Middle frontal gyrus (tissue), 1 donor: ENCODE measurements at regions not wholly inside any gene's neighbourhood (a gene's known extent, or its start where the extent isn't known, plus 50 kb on each side); places are given as distances from the start of the nearest gene placed in this dataset.

Experiments used
- DNase-seq: peaks from one replicate; pipeline ENCODE4 v3.0.0-alpha.2; 2015; ENCODE audit warnings: low spot score; ENCODE audit errors: extremely low spot score

DNA sequence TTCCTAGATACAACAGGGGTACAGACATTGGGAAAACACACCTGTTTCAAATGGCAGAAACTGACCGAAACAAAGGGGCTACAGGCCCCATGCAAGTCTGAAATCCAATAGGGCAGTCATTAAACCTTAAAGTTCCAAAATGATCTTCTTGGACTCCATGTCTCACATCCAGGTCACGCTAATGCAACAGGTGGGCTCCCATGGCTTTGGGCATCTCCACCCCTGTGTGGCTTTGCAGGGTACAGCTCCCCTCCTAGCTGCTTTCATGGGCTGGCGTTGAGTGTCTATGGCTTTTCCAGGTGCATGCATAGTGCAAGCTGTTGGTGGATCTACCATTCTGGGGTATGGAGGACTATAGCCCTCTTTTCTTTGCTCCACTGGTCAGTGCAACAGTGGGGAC, 248.1 kb upstream of the RHOBTB1 start:
- DNase-seq, result no peak

- DNase-seq, result no peak
Observed at GRCh38 chr10:61189912-61190311, 245.9 kb upstream of the RHOBTB1 start.

DNA sequence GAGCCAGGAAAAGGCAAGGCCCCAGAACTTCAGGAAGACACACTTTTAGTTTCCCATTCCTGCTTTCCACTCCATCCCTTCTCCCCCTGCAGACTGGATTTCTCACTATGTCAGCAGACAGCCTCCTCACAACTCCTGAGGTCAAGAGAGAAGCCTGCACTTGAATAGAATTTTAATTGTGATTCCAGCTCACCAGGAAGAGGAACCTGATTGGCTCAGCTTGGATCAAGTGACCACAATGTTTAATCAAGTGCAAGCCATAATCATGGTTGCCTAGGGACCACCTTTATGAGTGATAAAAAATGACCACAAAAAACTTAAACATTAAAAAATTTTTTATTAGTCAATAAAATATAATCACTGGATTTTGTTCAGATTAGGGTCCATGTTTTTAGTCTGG, 244.7 kb upstream of the RHOBTB1 start:
- DNase-seq, result no peak

- no peak for DNase-seq
Observed at GRCh38 chr10:61188101-61188500, 244.1 kb upstream of the RHOBTB1 start.

DNA sequence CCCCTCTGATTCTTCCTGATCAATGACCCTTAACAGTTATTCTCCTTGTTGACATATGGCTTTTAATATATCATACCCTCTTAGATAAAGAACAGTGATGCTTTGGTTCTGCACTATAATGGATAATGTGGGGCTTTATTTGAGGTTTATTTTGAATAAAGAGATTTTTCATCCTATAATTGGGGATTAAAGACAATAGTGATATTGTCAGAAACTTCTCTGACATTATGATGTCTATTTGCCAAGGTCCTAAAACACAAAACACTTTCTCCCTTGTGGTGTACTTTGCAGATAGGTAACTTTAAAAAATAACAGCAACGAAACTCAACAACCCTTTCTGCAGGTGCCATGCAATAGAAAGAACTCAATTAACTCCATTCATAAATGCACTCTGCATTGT, 243.6 kb upstream of the RHOBTB1 start:
- no peak for DNase-seq

GRCh38 chr10:61186408-61186807, 242.4 kb upstream of the RHOBTB1 start:
- DNase-seq, result no peak

DNA sequence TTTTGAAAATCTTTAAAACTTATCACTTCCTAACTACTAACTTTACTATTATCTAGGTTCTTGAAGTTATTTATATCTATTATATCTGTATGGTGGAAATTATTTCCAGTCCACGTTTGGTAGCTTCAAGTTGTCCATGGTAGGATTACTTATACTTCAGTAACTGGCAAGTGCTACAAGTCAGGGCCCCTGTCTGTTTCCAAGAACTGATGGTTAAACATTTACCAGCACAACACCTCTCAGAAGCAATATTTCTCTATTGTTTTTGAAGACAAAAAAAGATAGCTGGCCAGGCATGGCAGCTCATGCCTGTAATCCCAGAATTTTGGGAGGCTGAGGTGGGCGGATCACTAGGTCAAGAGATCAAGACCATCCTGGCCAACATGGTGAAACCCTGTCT, 240.4 kb upstream of the RHOBTB1 start:
- no peak for DNase-seq

GRCh38 chr10:61183967-61184366, 240.0 kb upstream of the RHOBTB1 start:
- DNase-seq, result no peak

DNA sequence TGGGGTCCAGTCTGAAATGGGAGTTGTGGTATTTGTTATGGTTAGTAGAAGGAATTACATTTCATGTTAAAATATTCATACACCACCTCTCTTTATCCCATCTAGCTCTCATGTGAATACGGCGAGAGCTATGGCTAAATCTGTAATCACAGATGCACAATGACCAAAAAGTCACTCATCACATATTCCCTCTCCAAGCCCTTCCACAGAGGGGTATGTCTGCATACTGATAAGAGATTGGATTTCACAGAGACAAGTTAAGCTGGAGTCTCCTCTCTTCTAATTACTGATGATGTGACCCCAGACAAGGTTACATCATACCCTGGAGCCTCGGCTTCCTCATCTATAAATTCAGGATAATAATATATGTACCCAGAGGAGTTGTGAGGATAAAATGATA, 237.8 kb upstream of the RHOBTB1 start:
- DNase-seq, result no peak

GRCh38 chr10:61179771-61180170, 235.8 kb upstream of the RHOBTB1 start:
- DNase-seq, result no peak

DNA sequence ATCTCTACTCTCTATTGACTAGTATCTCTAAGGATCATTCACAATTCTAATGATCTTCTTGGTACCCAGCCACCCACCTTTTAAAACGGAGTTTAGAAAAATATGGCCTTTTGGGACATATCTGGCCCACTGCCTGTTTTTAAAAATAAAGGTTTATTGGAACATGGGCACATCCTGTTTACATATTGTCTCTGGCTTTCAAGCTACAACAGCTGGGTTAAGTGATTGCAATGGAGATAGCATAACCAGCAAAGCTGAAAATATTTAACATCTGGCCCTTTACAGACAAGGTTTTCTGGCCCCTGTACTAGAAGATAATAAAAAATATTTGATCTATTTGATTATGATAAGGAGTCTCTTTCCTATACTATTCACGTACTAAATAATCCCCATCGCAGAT, 232.4 kb upstream of the RHOBTB1 start:
- DNase-seq, result no peak

GRCh38 chr10:61175316-61175715, 231.3 kb upstream of the RHOBTB1 start:
- DNase-seq, result no peak

GRCh38 chr10:61173450-61173849, 229.5 kb upstream of the RHOBTB1 start:
- no peak for DNase-seq

DNA sequence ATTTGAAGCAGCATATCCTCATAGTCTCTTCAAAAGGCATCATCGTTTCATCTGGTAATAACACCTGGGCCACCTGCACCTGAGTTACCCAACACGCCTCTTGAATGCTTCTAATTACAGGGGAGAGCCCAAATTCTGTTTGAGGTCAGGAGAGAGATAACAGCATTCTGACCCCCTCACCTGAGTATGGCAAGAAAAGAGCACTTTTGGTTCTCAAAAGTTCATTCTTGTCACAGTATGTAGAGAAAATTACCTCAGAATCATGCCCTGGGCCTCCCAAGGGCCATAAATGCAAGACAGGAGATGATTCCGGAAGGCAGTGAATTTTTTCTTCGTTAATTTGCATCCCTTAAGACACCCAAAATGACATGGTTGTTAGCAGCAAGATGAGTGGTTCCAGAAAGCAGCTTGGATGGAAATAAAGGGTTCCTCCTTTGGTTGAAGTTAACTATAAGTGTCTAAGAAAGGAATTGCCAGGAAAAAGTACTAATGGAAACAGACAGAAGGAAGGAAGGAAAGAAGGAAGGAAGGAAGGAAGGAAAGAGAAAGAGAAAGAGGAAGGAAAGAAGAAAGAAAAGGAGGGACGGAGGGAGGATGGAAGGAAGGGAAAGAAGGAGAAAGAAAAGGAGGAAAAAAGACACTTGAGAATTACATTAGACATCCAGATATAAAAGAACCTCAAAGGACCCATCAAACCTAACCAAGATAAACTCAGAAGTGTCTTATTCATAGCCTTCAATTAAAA, 228.4 kb upstream of the RHOBTB1 start:
- DNase-seq, result no peak

GRCh38 chr10:61170594-61170993, 226.6 kb upstream of the RHOBTB1 start:
- DNase-seq, result no peak

- DNase-seq, result no peak
Observed at GRCh38 chr10:61169294-61169693, 225.3 kb upstream of the RHOBTB1 start.

- DNase-seq, result no peak
Observed at GRCh38 chr10:61166489-61166888, 222.5 kb upstream of the RHOBTB1 start.

DNA sequence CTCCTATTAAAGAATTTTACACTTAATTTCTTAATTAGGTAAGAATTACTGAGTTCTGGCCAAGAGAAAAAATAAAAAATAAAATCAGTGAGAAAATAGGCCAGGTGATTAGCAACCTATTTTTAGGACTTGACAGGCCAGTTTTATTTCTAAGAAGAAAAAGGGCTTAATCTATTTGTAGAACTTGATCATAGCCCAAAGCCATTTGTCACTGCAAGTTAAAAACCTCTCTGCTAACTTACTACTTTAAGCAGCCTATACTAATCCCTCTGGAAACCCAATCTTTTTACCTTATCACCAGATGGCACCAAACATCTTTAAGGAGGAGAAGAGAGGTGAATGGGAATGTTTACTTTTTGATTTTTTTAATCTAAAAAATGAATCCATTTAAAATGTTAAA, 222.1 kb upstream of the RHOBTB1 start:
- no peak for DNase-seq

DNA sequence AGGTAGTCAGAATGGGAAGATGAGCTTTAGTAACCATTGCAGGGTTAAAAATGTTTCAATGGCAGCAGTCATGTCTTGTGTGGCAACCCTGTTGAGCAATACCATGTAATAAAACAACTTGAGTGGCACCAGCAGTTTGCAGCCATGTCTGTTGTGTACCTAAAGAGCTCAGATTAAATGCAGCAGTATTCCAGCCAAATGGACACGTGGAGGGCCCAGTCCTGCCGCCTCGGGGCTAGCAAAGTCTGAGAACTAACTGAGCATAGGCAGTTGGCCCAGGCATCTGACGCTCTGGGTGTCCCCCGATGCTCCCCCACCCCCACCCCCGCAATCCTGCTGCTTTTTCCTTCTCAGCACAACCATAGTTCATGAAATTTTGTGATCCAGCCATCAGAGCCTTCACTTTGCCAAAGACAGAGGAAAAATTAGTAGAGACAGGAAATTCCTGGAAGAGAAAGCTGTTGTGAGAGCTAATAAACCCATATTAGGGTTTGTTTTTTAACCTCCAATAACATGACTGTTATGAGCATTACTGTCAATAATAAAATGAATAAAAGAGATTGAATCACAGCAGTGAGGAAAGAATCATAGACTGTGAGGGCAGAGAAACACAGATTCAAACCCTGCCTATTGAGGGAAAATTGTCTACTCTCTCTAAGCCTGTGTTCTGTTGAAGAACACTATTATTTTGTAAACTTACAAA, 220.6 kb upstream of the RHOBTB1 start:
- no peak for DNase-seq

DNA sequence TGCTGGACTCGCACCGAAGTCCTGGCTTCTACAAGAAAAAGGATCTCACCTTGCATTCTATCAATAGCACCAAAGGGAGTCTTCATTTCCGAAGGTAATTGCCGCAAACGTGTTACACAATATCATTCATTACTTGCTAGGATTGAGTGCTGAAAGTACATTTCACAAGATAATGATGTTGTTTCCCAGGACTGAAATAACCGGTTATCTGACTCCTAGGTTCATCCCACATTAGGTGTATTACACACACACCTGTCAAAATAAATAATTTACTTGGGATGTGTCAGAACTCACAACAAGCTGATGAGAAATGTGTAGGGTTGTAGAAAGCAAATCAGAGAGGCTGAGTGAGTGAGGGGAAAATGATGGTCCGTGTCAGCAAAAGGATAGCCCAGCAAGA, 219.4 kb upstream of the RHOBTB1 start:
- DNase-seq, result no peak

DNA sequence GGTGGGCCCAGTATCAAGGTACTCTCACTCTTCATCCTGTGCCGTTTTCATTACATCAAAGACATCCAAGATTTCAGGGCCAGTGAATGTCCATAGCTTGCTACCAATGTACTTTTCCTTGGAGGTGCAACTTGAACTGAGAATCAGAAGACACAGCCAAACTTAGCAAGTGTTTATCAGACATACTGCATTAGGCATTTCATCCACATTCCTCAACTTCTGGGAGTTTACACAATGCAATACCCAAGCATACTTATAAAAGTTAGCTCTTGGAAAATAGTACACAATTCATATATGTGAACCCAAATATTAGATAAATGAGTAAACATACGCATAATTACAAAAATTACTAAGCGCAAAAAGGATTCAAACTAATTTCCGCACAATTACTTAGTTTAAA, 216.3 kb upstream of the RHOBTB1 start:
- DNase-seq, result no peak

DNA sequence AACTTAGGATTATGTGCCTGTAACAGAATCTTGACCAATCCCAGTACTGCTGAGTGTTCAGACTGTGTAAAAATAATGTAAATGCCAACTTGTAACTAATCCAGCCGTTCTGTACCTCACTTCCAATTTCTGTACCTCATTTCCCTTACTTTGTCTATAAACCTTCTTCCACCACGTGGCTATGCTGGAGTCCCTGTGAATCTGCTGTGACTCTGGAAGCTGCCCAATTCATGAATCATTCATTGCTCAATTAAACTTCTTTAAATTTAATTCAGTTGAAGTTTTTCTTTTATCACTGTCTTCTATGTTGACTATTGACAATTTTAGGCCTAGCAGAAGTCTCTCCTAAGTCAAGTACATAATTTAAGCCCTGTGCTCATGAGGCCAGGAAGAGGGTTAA, 215.3 kb upstream of the RHOBTB1 start:
- DNase-seq, result no peak

DNA sequence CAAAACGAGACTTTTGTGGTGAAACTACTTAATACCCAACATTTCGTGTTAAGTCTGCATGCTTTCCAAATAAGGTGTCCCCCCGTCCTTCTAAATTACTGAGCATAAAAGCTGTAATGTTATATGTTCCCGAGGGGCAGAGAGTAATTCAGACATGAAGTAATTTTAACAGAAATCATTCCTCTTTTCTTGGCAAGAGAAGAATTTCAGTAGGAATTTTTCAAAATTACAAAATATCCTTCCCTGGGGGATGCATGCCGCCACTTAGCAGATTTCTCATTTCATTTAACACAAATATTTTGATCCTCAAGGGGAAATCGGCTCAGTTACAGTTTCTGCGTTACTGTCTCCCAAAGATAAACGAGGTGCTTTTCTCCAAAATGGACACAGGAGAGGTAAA, 213.2 kb upstream of the RHOBTB1 start:
- no peak for DNase-seq
